ENCODE measurements at regions not wholly inside any gene's neighbourhood (a gene's known extent, or its start where the extent isn't known, plus 50 kb on each side); places are given as distances from the start of the nearest gene placed in this dataset.

- no peak for TF ChIP-seq POLR2AphosphoS5 (IDR thresholded peaks at IDR 0.05)
- TF ChIP-seq POLR2A (IDR thresholded peaks at IDR 0.05): no peak
These were observed 211.6 kb downstream of the LMX1A start for GRCh38 chr1:165144757-165145397.
